WTC11 (cell line): ENCODE measurements at regions not wholly inside any gene's neighbourhood (a gene's known extent, or its start where the extent isn't known, plus 50 kb on each side); places are given as distances from the start of the nearest gene placed in this dataset.

ENCODE experiments used
- ATAC-seq: fragments of 200-7000 bp; cut with Tn5 transposase; 2 replicates; pipeline ENCODE4 v1.10.0; 2021; ENCODE audit warnings: mild to moderate bottlenecking, moderate library complexity
- CTCF ChIA-PET: fragments of 300-600 bp; sonication (Branson Sonifier 250); formaldehyde crosslinking; loops from one replicate; lab custom pipeline; 2021; ENCODE audit warnings: antibody characterized with exemption; lab: Charles Lee
- POLR2A ChIA-PET: fragments of 350-600 bp; sonication (Branson Sonifier 250); formaldehyde crosslinking; loops from one replicate; lab custom pipeline; 2021; ENCODE audit warnings: antibody characterized with exemption; lab: Charles Lee
- DNase-seq: peaks from one replicate; pipeline ENCODE4 v3.0.0; 2021; ENCODE audit warnings: low spot score
- H3K27ac Mint-ChIP-seq: 2 replicates; pipeline ENCODE4 v1.8.0; 2021; ENCODE audit warnings: mixed read lengths
- H3K27me3 Mint-ChIP-seq: 2 replicates; pipeline ENCODE4 v1.8.0; 2021; ENCODE audit warnings: low read depth, mild to moderate bottlenecking, moderate library complexity, mixed read lengths
- H3K36me3 Mint-ChIP-seq: 2 replicates; pipeline ENCODE4 v1.8.0; 2021; ENCODE audit warnings: mixed read lengths
- H3K4me1 Mint-ChIP-seq: 2 replicates; pipeline ENCODE4 v1.8.0; 2022; ENCODE audit warnings: mixed read lengths
- H3K4me3 Mint-ChIP-seq: 2 replicates; pipeline ENCODE4 v1.8.0; 2021; ENCODE audit warnings: mild to moderate bottlenecking, moderate library complexity, mixed read lengths
- H3K9me3 Mint-ChIP-seq: 2 replicates; pipeline ENCODE4 v1.8.0; 2021; ENCODE audit warnings: mixed read lengths
- ATF1 ChIP-seq: sonication (generic); formaldehyde crosslinking; IDR thresholded peaks from 2 replicates; pipeline ENCODE4 v1.8.1; 2023; ENCODE audit warnings: mild to moderate bottlenecking, moderate library complexity, missing genetic modification reagents
- ELF4 ChIP-seq: sonication (generic); formaldehyde crosslinking; IDR thresholded peaks from 2 replicates; pipeline ENCODE4 v1.8.1; 2022; ENCODE audit warnings: low read depth, mild to moderate bottlenecking, moderate library complexity, missing genetic modification reagents
- ERG ChIP-seq: fragments of 250-450 bp; sonication (Bioruptor Pico); IDR thresholded peaks from 2 replicates; pipeline ENCODE4 v1.8.0; 2021; ENCODE audit warnings: mild to moderate bottlenecking
- ETV6 ChIP-seq: sonication (generic); formaldehyde crosslinking; IDR thresholded peaks from 2 replicates; pipeline ENCODE4 v1.8.1; 2022; ENCODE audit warnings: mild to moderate bottlenecking, missing genetic modification reagents
- FOXP4 ChIP-seq: sonication (generic); formaldehyde crosslinking; IDR thresholded peaks from 2 replicates; pipeline ENCODE4 v1.8.0; 2022; ENCODE audit warnings: mild to moderate bottlenecking, missing genetic modification reagents
- HMGA2 ChIP-seq: fragments of 250-450 bp; sonication (Bioruptor Pico); IDR thresholded peaks from 2 replicates; pipeline ENCODE4 v1.4.0; 2021; ENCODE audit warnings: mild to moderate bottlenecking, moderate library complexity
- NR1H2 ChIP-seq: sonication (generic); formaldehyde crosslinking; IDR thresholded peaks from 2 replicates; pipeline ENCODE4 v1.9.0; 2021; ENCODE audit warnings: mild to moderate bottlenecking, moderate library complexity, missing genetic modification reagents
- NR2C2 ChIP-seq: sonication (generic); formaldehyde crosslinking; IDR thresholded peaks from 2 replicates; pipeline ENCODE4 v1.8.0; 2022; ENCODE audit warnings: mild to moderate bottlenecking, missing genetic modification reagents
- PRDM15 ChIP-seq: sonication (generic); formaldehyde crosslinking; IDR thresholded peaks from 2 replicates; pipeline ENCODE4 v1.8.0; 2022; ENCODE audit warnings: missing genetic modification reagents
- SMAD4 ChIP-seq: sonication (generic); formaldehyde crosslinking; IDR thresholded peaks from 2 replicates; pipeline ENCODE4 v1.8.0; 2022; ENCODE audit warnings: mild to moderate bottlenecking, missing genetic modification reagents
- TP53 ChIP-seq: sonication (generic); formaldehyde crosslinking; IDR thresholded peaks from 2 replicates; pipeline ENCODE4 v1.8.1; 2023; ENCODE audit warnings: mild to moderate bottlenecking, missing genetic modification reagents
- USF2 ChIP-seq: sonication (generic); formaldehyde crosslinking; IDR thresholded peaks from 2 replicates; pipeline ENCODE4 v1.8.1; 2023; ENCODE audit warnings: mild to moderate bottlenecking, missing genetic modification reagents, moderate library complexity
- TF ChIP-seq, protein P1 (sequence below): sonication (generic); formaldehyde crosslinking; IDR thresholded peaks from 2 replicates; pipeline ENCODE4 v1.8.1; 2022; ENCODE audit warnings: mild to moderate bottlenecking, missing genetic modification reagents, moderate library complexity, borderline replicate concordance
- TF ChIP-seq, protein P2 (sequence below): sonication (generic); formaldehyde crosslinking; IDR thresholded peaks from 2 replicates; pipeline ENCODE4 v1.8.1; 2023; ENCODE audit warnings: mild to moderate bottlenecking, missing genetic modification reagents, borderline replicate concordance
- TF ChIP-seq, protein P3 (sequence below): sonication (generic); formaldehyde crosslinking; IDR thresholded peaks from 2 replicates; pipeline ENCODE4 v1.8.0; 2023; ENCODE audit warnings: mild to moderate bottlenecking, missing genetic modification reagents
- TF ChIP-seq, protein P4 (sequence below): sonication (generic); formaldehyde crosslinking; IDR thresholded peaks from 2 replicates; pipeline ENCODE4 v1.8.0; 2022; ENCODE audit warnings: mild to moderate bottlenecking, missing genetic modification reagents
- TF ChIP-seq, protein P5 (sequence below): sonication (generic); formaldehyde crosslinking; IDR thresholded peaks from 2 replicates; pipeline ENCODE4 v1.8.0; 2022; ENCODE audit warnings: mild to moderate bottlenecking, missing genetic modification reagents

DNA sequence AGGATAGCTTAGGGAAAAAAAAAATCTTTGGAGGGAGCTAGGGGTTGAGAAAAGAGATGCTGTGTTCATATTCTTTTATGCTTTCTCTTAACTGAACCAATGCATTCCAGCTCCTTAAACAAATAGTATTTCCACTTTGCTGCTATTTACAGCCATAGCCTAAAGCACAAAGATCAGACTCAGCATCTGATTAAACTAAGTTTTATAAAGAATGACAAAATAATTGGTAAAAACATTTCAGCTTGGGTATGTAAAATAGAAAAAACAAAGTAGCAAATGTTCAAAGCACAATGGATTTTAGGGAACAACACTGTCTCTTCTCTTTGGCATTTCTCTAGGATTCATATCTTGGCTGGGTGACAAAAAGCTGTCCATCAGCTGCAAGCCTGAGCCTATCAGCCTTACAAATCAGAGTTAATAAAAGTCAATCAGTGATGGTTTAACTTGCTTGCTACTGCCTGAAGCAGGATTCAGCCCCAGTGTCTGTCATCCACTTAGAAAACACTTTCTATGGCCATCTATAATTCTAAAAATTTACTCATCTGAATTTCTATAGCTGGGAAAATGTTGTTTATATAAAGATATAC lies 232.1 kb upstream of the CDIN1 start:
- POLR2A ChIA-PET: interaction anchor here (0.6 kb wide), 1 partner anchor 329 kb away, joined by 4 read pairs; no protein-coding TSS in a partner anchor
- no peak overlapping the region for H3K27ac Mint-ChIP-seq
- H3K27me3 Mint-ChIP-seq: no peaks in the 10 kb centered on the region
- DNase-seq: no peak
- peaks cover 4% of the 10 kb centered on the region; the same call in 1 of the 2 replicates for H3K4me1 Mint-ChIP-seq
- no peak overlapping the region for H3K4me3 Mint-ChIP-seq
- ATAC-seq: no peak
- CTCF ChIA-PET: interaction anchor here (1.1 kb wide), 1 partner anchor 153 kb away, joined by 3 read pairs; no protein-coding TSS in a partner anchor
- no peaks in the 10 kb centered on the region for H3K9me3 Mint-ChIP-seq
- TF ChIP-seq, protein P1, sequence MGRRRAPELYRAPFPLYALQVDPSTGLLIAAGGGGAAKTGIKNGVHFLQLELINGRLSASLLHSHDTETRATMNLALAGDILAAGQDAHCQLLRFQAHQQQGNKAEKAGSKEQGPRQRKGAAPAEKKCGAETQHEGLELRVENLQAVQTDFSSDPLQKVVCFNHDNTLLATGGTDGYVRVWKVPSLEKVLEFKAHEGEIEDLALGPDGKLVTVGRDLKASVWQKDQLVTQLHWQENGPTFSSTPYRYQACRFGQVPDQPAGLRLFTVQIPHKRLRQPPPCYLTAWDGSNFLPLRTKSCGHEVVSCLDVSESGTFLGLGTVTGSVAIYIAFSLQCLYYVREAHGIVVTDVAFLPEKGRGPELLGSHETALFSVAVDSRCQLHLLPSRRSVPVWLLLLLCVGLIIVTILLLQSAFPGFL (CRISPR knock-in tag): no peak
- TF ChIP-seq NR1H2 (CRISPR knock-in tag): no peak
- no peak for TF ChIP-seq ELF4 (CRISPR knock-in tag)
- TF ChIP-seq, protein P2, sequence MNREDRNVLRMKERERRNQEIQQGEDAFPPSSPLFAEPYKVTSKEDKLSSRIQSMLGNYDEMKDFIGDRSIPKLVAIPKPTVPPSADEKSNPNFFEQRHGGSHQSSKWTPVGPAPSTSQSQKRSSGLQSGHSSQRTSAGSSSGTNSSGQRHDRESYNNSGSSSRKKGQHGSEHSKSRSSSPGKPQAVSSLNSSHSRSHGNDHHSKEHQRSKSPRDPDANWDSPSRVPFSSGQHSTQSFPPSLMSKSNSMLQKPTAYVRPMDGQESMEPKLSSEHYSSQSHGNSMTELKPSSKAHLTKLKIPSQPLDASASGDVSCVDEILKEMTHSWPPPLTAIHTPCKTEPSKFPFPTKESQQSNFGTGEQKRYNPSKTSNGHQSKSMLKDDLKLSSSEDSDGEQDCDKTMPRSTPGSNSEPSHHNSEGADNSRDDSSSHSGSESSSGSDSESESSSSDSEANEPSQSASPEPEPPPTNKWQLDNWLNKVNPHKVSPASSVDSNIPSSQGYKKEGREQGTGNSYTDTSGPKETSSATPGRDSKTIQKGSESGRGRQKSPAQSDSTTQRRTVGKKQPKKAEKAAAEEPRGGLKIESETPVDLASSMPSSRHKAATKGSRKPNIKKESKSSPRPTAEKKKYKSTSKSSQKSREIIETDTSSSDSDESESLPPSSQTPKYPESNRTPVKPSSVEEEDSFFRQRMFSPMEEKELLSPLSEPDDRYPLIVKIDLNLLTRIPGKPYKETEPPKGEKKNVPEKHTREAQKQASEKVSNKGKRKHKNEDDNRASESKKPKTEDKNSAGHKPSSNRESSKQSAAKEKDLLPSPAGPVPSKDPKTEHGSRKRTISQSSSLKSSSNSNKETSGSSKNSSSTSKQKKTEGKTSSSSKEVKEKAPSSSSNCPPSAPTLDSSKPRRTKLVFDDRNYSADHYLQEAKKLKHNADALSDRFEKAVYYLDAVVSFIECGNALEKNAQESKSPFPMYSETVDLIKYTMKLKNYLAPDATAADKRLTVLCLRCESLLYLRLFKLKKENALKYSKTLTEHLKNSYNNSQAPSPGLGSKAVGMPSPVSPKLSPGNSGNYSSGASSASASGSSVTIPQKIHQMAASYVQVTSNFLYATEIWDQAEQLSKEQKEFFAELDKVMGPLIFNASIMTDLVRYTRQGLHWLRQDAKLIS (CRISPR knock-in tag): no peak
- TF ChIP-seq PRDM15 (CRISPR knock-in tag): no peak
- TF ChIP-seq, protein P3, sequence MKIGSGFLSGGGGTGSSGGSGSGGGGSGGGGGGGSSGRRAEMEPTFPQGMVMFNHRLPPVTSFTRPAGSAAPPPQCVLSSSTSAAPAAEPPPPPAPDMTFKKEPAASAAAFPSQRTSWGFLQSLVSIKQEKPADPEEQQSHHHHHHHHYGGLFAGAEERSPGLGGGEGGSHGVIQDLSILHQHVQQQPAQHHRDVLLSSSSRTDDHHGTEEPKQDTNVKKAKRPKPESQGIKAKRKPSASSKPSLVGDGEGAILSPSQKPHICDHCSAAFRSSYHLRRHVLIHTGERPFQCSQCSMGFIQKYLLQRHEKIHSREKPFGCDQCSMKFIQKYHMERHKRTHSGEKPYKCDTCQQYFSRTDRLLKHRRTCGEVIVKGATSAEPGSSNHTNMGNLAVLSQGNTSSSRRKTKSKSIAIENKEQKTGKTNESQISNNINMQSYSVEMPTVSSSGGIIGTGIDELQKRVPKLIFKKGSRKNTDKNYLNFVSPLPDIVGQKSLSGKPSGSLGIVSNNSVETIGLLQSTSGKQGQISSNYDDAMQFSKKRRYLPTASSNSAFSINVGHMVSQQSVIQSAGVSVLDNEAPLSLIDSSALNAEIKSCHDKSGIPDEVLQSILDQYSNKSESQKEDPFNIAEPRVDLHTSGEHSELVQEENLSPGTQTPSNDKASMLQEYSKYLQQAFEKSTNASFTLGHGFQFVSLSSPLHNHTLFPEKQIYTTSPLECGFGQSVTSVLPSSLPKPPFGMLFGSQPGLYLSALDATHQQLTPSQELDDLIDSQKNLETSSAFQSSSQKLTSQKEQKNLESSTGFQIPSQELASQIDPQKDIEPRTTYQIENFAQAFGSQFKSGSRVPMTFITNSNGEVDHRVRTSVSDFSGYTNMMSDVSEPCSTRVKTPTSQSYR (CRISPR knock-in tag): no peak
- no peak for TF ChIP-seq ETV6 (CRISPR knock-in tag)
- no peak for TF ChIP-seq TP53 (CRISPR knock-in tag)
- TF ChIP-seq, protein P4, sequence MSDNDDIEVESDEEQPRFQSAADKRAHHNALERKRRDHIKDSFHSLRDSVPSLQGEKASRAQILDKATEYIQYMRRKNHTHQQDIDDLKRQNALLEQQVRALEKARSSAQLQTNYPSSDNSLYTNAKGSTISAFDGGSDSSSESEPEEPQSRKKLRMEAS (CRISPR knock-in tag): no peak
- TF ChIP-seq, protein P5, sequence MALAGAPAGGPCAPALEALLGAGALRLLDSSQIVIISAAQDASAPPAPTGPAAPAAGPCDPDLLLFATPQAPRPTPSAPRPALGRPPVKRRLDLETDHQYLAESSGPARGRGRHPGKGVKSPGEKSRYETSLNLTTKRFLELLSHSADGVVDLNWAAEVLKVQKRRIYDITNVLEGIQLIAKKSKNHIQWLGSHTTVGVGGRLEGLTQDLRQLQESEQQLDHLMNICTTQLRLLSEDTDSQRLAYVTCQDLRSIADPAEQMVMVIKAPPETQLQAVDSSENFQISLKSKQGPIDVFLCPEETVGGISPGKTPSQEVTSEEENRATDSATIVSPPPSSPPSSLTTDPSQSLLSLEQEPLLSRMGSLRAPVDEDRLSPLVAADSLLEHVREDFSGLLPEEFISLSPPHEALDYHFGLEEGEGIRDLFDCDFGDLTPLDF (CRISPR knock-in tag): no peak
- TF ChIP-seq ATF1 (CRISPR knock-in tag): no peak
- no peak for TF ChIP-seq USF2 (CRISPR knock-in tag)
- TF ChIP-seq HMGA2: no peak
- TF ChIP-seq FOXP4 (CRISPR knock-in tag): no peak
- TF ChIP-seq SMAD4 (CRISPR knock-in tag): no peak
- TF ChIP-seq NR2C2 (CRISPR knock-in tag): no peak
- no peak for TF ChIP-seq ERG (CRISPR knock-in tag)
- no peaks in the 10 kb centered on the region for H3K36me3 Mint-ChIP-seq
